Loucy (cell line): ENCODE measurements at regions not wholly inside any gene's neighbourhood (a gene's known extent, or its start where the extent isn't known, plus 50 kb on each side); places are given as distances from the start of the nearest gene placed in this dataset.

Experiments used
- H2AFZ ChIP-seq: fragments of 200-600 bp; sonication (generic); 2 replicates; pipeline ENCODE4 v1.6.0; 2016; ENCODE audit warnings: antibody characterized with exemption, mild to moderate bottlenecking, low read length, moderate library complexity
- H3F3A ChIP-seq: fragments of 200-600 bp; 2 replicates; pipeline ENCODE4 v1.6.0; 2016; ENCODE audit warnings: antibody characterized with exemption, low read depth, mild to moderate bottlenecking
- H3K27me3 ChIP-seq: fragments of 200-600 bp; sonication (generic); 2 replicates; pipeline ENCODE4 v1.6.1; 2014; ENCODE audit warnings: low read length, mild to moderate bottlenecking; ENCODE audit not compliant: insufficient read depth, poor library complexity, severe bottlenecking
- H3K36me3 ChIP-seq: fragments of 200-600 bp; sonication (generic); 2 replicates; pipeline ENCODE4 v1.6.1; 2016; ENCODE audit warnings: low read length; ENCODE audit not compliant: insufficient read depth
- H3K4me1 ChIP-seq: fragments of 200-600 bp; sonication (generic); 2 replicates; pipeline ENCODE4 v1.5.1; 2014; ENCODE audit warnings: low read length, mild to moderate bottlenecking; ENCODE audit not compliant: insufficient read depth, poor library complexity, severe bottlenecking
- H3K4me2 ChIP-seq: fragments of 200-600 bp; sonication (generic); 2 replicates; pipeline ENCODE4 v1.6.0; 2014; ENCODE audit warnings: antibody characterized with exemption, low read length, low read depth, mild to moderate bottlenecking; ENCODE audit not compliant: poor library complexity, severe bottlenecking
- H3K4me3 ChIP-seq: fragments of 200-600 bp; sonication (generic); 2 replicates; pipeline ENCODE4 v1.5.1; 2014; ENCODE audit warnings: low read length, mild to moderate bottlenecking, mixed read lengths; ENCODE audit not compliant: poor library complexity, severe bottlenecking
- H3K79me2 ChIP-seq: fragments of 200-600 bp; sonication (generic); 2 replicates; pipeline ENCODE4 v1.6.1; 2014; ENCODE audit warnings: low read length; ENCODE audit not compliant: insufficient read depth
- H3K9ac ChIP-seq: fragments of 200-600 bp; sonication (generic); 2 replicates; pipeline ENCODE4 v1.6.0; 2014; ENCODE audit warnings: mild to moderate bottlenecking, low read depth, low read length, moderate library complexity; ENCODE audit not compliant: poor library complexity, severe bottlenecking
- H3K9me2 ChIP-seq: fragments of 200-600 bp; sonication (generic); replicated peaks from 2 replicates; pipeline ENCODE4 v1.6.1; 2016; ENCODE audit warnings: low read depth, low read length, mixed read lengths
- H3K9me3 ChIP-seq: fragments of 200-600 bp; sonication (generic); 2 replicates; pipeline ENCODE4 v1.6.1; 2014; ENCODE audit warnings: mild to moderate bottlenecking, antibody characterized with exemption, low read length, low read depth; ENCODE audit not compliant: insufficient read depth
- H4K20me1 ChIP-seq: fragments of 200-600 bp; sonication (generic); 2 replicates; pipeline ENCODE4 v1.6.0; 2014; ENCODE audit warnings: antibody characterized with exemption, low read length, mild to moderate bottlenecking; ENCODE audit not compliant: insufficient read depth, poor library complexity, severe bottlenecking
- EZH2phosphoT487 ChIP-seq: fragments of 200-600 bp; IDR thresholded peaks from 2 replicates; pipeline ENCODE4 v1.6.1; 2018; ENCODE audit warnings: antibody characterized with exemption, mild to moderate bottlenecking, moderate library complexity, borderline replicate concordance
- TF ChIP-seq, protein P1 (sequence below): fragments of 200-600 bp; sonication (generic); conservative IDR thresholded peaks from 2 replicates; pipeline ENCODE4 v1.5.1; 2014; ENCODE audit warnings: mild to moderate bottlenecking, antibody characterized with exemption, low read length

DNA sequence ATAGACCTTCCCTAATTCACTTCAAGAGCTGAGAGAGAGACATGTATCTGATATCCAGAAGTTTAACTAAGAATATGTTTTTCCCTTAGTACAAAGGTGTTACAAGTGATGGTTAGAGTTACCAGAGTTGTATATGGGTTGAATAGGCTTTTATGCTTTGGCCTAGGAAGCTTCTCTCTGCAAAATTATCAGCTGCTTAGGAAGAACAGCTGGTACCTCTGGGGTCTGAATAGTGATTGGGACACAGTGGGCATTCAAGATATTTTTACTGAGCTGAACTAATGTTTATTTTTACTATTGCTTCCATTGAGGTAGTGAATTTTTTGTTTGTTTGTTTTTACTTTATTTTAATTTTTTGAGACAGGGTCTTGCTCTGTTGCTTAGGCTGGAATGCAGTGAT is 67.6 kb upstream of the BASP1 start:
- no peak overlapping the region for H2AFZ ChIP-seq
- no peak overlapping the region for H3K9ac ChIP-seq
- no peaks in the 10 kb centered on the region for H3K36me3 ChIP-seq
- H3K4me2 ChIP-seq, result no peak overlapping the region
- H3K27me3 ChIP-seq, result no peaks in the 10 kb centered on the region
- H3F3A ChIP-seq, result no peaks in the 10 kb centered on the region
- H3K9me3 ChIP-seq, result peaks cover 2% of the 10 kb centered on the region; the same call in 1 of the 2 replicates
- no peak for TF ChIP-seq EZH2phosphoT487
- TF ChIP-seq, protein P1, sequence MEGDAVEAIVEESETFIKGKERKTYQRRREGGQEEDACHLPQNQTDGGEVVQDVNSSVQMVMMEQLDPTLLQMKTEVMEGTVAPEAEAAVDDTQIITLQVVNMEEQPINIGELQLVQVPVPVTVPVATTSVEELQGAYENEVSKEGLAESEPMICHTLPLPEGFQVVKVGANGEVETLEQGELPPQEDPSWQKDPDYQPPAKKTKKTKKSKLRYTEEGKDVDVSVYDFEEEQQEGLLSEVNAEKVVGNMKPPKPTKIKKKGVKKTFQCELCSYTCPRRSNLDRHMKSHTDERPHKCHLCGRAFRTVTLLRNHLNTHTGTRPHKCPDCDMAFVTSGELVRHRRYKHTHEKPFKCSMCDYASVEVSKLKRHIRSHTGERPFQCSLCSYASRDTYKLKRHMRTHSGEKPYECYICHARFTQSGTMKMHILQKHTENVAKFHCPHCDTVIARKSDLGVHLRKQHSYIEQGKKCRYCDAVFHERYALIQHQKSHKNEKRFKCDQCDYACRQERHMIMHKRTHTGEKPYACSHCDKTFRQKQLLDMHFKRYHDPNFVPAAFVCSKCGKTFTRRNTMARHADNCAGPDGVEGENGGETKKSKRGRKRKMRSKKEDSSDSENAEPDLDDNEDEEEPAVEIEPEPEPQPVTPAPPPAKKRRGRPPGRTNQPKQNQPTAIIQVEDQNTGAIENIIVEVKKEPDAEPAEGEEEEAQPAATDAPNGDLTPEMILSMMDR, result no peak
- H3K4me1 ChIP-seq, result no peaks in the 10 kb centered on the region
- no peaks in the 10 kb centered on the region for H3K9me2 ChIP-seq
- H4K20me1 ChIP-seq, result no peaks in the 10 kb centered on the region
- no peaks in the 10 kb centered on the region for H3K79me2 ChIP-seq
- H3K4me3 ChIP-seq, result no peak overlapping the region

DNA sequence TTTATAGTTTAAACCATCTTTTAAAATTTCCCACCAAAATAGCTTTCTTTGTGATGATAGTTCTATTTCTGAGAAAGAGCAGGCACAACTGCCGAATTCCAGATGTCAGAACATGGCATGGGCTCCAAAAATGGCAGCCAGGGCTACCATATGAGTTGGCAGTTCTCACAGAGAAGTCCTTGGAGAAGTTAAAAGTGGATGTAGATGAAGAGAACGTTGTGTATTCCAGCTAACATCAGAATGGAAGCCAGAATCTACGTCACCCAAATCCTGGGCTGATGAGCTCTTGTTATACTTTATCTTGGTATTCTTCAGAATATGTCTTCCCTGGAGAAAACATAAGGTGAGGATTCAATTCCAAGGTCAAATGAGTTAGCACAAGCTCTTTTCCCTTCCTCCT is 66.9 kb upstream of the BASP1 start:
- Histone ChIP-seq H3K36me3 (no peaks in the 10 kb centered on the region), H3K9ac (no peak overlapping the region), H3K4me1 (no peaks in the 10 kb centered on the region), H3K9me3 (peaks cover 2% of the 10 kb centered on the region; the same call in 1 of the 2 replicates), H3K27me3 (no peaks in the 10 kb centered on the region), H3K79me2 (no peaks in the 10 kb centered on the region), H2AFZ (no peak overlapping the region), H3K9me2 (no peaks in the 10 kb centered on the region), H3K4me2 (no peak overlapping the region), H4K20me1 (no peaks in the 10 kb centered on the region), H3F3A (no peaks in the 10 kb centered on the region), H3K4me3 (no peak overlapping the region)
- TF ChIP-seq EZH2phosphoT487, result no peak
- TF ChIP-seq, protein P1, result no peak

DNA sequence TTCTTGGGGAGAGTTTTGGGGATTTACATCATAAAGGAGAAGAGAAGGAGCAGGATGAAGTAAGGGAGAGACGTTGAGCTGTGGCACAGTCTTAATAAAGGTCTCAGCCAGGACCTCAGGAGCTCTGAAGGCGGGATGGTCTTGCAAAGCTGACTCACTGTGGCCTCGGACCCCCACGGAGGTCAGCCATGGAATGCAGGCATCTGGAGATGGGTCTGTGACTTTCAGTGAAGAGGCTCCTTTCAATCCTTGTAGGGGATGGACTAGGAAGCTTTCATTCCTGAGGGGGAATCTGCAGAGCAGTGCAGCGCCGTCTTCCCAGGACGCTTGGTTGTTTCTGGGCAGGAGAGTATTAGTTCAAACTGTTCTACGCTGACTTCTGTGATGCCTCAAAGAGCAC is 65.7 kb upstream of the BASP1 start:
- H4K20me1 ChIP-seq, result no peaks in the 10 kb centered on the region
- H3F3A ChIP-seq, result no peaks in the 10 kb centered on the region
- TF ChIP-seq, protein P1, result no peak
- no peak for TF ChIP-seq EZH2phosphoT487
- no peak overlapping the region for H3K4me3 ChIP-seq
- no peaks in the 10 kb centered on the region for H3K4me1 ChIP-seq
- H3K36me3 ChIP-seq, result no peaks in the 10 kb centered on the region
- no peaks in the 10 kb centered on the region for H3K79me2 ChIP-seq
- no peak overlapping the region for H2AFZ ChIP-seq
- no peaks in the 10 kb centered on the region for H3K27me3 ChIP-seq
- no peak overlapping the region for H3K4me2 ChIP-seq
- no peak overlapping the region for H3K9ac ChIP-seq
- peaks cover 2% of the 10 kb centered on the region; the same call in 1 of the 2 replicates for H3K9me3 ChIP-seq
- H3K9me2 ChIP-seq, result no peaks in the 10 kb centered on the region
